Activated CD8-positive, alpha-beta memory T cell treated with anti-CD3 and anti-CD28 coated beads for 24 hours (primary cell): ENCODE measurements at regions not wholly inside any gene's neighbourhood (a gene's known extent, or its start where the extent isn't known, plus 50 kb on each side); places are given as distances from the start of the nearest gene placed in this dataset.
"Not testable (repeated sequence)": the region's sequence is repeated elsewhere in the genome, so short reads cannot be mapped to it uniquely, and the experiment has no call there.

Source experiments
- DNase-seq: peaks from one replicate; pipeline ENCODE4 v3.0.0-alpha.2; 2020

- DNase-seq = no peak
Measured at GRCh38 chr17:43315858-43316521, 82.2 kb upstream of the RNU2-1 start.

- DNase-seq = no peak
Measured at GRCh38 chr17:43315369-43315768, 81.6 kb upstream of the RNU2-1 start.

GRCh38 chr17:43314611-43315011, 80.8 kb upstream of the RNU2-1 start:
- peak; percentile 66 for DNase-seq

GRCh38 chr17:43312011-43312410, 78.2 kb upstream of the RNU2-1 start:
- DNase-seq = peak; percentile 52

- DNase-seq = peak; percentile 54
Measured at GRCh38 chr17:43309505-43310332, 75.9 kb upstream of the RNU2-1 start.

- DNase-seq = no peak
Measured at GRCh38 chr17:43308999-43309398, 75.2 kb upstream of the RNU2-1 start.

GRCh38 chr17:43304792-43305191, 71.0 kb upstream of the RNU2-1 start:
- peak; percentile 19 for DNase-seq

GRCh38 chr17:43303049-43303448, 69.3 kb upstream of the RNU2-1 start:
- DNase-seq = not testable (repeated sequence)

- not testable (repeated sequence) for DNase-seq
Measured at GRCh38 chr17:43299300-43300076, 65.7 kb upstream of the RNU2-1 start.

GRCh38 chr17:43289670-43290069, 55.9 kb upstream of the RNU2-1 start:
- DNase-seq = not testable (repeated sequence)

- peak; percentile 7 for DNase-seq
Measured at GRCh38 chr17:43283606-43284005, 49.8 kb upstream of the RNU2-1 start.
